Dedifferentiated amniotic fluid mesenchymal stem cell (primary cell): ENCODE measurements at regions not wholly inside any gene's neighbourhood (a gene's known extent, or its start where the extent isn't known, plus 50 kb on each side); places are given as distances from the start of the nearest gene placed in this dataset.
A peak's percentile ranks its signal among the peaks of the same experiment; 100 is the strongest.
"Not testable (repeated sequence)": the region's sequence is repeated elsewhere in the genome, so short reads cannot be mapped to it uniquely, and the experiment has no call there.

Experiments
- DNase-seq: peaks from one replicate; pipeline ENCODE4 v3.0.0-alpha.2; 2016; ENCODE audit errors: extremely low spot score

DNA sequence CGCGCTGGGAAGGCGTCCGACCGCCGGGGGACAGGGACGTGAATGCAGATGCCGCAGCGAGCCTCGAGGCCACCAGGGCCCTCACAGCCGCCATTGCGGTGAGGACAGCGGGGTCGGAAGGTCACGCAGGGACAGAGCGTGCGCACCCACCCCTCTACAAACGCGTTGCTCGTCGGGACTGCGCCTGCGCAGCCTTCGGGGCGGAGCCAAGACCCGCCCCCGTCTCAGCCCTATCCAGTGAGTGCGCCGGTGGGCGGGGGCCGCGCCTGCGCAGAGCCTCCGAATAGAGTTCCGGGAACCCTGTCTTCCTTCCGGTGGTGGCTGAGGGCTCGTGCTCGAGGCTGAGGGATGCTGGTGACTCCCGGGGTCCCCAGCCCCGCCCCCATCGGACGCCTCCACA lies 5393.1 kb upstream of the TPTE start:
- peak; percentile 61 for DNase-seq

DNA sequence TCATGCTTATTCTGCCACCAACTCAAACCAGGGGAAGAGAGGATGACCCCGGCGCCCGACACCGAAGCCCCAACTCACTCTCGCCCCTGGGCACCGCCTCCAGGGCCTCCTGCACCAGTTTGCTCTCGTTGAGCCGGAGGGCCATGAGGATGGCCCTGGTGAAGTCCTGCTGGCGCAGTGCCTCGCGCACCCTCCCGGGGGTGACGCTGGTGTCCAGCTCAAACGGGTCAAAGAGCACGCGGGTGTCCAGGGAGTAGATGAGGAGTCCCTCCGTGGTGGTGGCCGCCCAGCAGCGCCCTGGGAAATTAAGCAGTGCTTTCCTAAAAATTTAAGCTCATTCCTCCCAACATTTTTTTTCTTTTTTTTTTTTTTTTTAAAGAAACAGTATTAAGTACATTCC lies 5387.6 kb upstream of the TPTE start:
- DNase-seq = not testable (repeated sequence)

DNA sequence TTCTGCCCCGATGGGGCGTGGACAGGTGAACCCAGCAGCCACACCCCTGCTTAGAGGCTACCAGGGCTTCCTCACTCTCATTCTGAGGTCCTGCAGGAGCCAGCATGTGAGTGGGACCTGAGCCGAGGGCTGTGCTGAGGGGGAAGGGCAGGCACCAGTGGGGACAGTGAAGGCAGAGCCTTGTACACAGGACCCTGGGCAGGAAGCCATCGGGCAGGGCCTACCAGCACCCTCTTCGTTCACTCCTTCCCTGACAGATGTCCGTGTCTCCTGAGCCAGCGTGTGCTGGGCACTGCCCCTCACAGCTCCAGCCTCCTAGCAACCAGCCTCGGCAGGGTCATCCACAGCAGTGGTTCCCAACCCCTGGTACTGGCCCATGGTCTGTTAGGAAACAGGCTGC lies 5385.0 kb upstream of the TPTE start:
- not testable (repeated sequence) for DNase-seq

DNA sequence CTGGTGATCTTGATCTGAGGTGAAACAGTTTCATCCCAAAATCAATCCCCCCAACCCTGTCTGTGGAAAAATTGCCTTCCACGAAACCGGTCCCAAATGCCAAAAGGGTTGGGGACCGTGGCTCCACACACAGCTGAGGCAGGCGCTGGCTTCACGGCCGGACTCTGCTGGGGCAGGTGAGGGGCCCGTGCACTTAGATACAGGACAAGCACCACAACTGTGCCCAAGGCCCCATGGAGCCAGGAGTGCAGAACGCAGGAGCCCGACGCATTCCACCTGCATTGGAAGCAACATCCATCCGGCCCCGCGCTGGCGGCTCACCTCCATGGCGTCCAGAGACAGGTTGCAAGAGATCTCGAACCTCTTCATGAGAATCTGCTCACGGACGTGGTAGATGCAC lies 5384.4 kb upstream of the TPTE start:
- not testable (repeated sequence) for DNase-seq

DNA sequence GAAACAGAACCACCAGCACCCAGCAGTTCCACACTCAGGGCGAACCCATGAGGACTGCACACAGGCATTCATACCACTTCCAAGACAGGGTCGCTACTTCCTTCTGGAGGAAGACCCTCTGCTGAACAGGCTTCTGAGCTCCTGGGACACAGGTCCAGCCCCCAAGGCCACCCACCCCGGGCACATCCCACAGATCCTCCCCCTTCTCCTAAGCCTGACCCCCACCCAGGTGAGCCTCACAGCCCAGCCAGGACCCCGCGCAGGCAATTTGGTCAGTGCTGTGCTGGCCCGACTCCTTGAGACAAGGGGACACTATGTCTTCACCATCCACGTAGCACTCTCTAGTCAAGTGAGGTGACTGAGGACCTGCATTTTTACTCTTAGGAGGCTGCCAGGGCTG lies 5382.7 kb upstream of the TPTE start:
- not testable (repeated sequence) for DNase-seq

DNA sequence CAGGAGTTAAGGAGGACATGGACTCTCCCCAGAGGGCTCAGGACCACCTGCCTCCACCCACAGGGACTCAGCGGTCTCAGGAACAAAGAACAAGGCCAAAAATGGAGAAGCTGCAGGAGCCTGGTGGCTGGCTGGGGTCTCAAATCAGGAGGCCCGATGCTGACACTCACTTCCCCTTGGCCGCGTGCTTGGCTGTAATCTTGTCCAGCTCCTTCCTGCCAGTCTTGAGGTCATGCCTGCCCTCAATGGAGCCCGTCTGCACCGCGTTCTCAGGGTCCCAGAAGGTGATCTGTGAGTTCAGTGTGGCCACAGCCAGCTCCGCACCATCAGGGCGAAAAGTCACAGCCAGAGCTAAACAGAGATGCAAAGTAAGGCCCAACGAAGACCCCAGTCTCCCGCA lies 5381.9 kb upstream of the TPTE start:
- DNase-seq = not testable (repeated sequence)

DNA sequence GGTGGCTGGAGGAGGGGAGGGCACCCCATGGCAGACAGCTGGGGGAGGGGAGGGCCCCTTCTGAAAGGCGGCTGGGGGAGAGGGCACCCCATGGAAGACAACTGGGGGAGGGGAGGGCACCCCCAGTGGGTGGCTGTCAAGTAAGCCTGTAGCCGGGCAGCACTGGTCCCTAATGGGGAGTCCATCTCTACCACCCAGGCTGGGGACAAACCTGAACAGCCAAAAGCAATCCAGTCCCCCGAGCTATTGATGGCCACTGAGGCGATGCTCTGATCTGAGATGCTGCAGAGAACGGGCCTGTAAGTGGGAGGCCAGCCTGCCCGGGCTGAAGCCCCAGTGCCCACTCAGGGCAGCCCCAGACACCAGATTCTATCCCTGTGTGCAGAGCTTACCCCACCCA lies 5378.4 kb upstream of the TPTE start:
- DNase-seq = not testable (repeated sequence)

DNA sequence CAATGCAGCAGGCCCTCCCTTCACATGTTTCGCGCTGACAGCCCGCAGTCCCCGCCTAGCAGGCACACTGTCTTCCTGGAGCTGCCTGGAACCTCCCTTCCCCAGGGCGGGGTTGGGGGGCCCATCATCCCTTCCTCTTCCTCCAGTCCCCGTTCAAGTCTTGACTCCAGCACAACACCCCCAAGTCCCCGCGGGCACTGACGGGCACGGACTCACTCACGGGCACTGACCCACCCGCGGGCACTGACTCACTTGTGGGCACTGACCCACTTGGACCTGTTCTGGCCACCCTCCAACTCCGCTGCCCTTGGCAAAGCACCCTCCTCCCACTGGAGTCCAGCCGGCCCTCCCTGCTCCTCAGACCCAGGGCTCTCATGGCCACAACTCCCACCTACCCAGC lies 5376.7 kb upstream of the TPTE start:
- not testable (repeated sequence) for DNase-seq

DNA sequence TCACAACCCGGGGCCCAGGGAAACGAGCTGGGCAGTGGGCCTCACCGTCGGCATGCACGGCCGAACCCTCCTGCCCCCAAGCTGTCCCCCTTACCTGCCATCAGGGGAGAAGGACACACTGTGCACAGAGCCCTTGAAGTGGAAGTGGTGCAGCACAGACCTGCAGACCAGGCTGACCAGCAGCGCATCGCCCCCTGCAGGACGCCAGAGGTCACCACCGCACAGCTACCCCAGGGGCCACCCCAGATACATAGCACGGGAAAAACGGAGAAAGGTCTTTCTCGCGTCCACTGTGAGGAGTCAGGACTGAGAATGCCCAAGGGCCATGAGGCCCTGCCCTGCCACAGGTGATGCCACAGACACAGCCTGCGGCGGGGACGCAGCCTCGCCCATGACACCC lies 5373.7 kb upstream of the TPTE start:
- DNase-seq = not testable (repeated sequence)

DNA sequence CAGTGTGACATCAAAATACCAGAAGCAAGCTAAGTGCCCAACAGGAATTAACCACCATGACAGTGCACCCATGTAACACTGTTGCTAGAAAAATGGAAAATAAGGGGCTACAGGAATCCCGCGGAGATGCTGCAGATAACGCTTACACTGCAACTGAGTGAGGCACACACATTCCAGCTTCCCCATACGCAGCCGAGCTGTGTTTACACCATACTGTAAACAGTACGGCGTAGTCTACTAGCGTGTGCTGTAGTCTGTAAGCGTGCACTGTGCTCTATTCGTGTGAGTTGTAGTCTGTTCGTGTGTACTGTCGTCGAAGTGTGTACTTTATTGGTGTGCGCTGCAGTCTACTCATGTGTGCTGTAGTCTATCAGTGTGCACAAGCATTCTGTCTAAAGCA lies 5372.2 kb upstream of the TPTE start:
- DNase-seq = not testable (repeated sequence)

DNA sequence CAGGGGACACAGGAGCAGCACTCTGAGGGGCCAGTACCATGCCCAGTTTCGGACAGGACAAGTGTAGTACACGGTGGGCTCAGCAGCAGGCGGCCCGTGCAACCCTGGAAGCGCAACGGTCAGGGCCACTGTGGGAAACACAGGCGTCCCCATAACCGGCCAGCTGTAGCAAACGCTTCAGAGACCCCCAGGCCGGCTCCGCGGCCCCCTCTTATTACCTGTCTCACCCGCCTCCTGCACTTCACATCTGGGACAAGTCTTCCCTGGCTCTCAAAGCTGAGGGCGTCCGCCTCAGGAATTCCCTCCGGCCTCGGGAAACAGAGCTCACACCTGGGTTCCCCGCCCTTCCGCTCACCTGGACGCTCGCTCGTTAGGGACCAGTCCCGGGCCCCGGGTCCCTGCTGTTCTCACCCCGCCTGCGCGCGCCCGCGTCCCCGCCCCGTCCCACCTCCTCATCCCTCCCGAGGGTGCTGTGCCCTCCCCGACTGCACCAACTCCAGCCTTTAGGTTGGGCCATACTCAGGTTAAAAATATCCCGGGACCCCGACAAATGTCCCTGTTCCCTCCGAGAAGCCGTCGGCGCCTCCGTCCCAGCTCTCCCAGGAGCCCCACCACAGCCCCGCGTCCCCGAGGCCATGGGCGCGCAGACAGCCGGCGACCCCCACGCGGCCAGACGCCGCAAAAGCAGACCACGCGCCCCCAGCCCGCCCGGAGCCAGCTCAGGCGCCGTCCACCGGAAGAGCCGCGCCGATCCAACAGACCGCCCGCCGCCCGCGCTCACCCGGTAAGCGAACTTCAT lies 5367.3 kb upstream of the TPTE start:
- DNase-seq = not testable (repeated sequence)

DNA sequence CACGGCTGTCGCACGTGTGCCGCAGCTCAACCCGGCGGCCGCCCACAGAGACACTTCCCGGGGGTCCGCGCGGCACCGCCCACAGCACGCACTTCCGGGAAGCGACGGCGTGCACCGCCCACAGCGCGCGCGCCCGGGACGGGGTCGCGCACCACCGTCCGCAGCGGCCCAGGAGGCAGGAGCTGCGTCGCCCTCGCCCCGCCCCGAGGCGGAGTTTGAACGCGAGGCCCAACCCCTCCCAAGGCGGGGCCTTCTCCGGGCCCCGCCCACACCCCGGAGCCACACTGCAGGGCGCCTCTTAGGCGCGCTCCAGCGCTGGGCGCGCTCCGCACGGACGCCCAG lies 5366.8 kb upstream of the TPTE start:
- peak; percentile 49 for DNase-seq

DNA sequence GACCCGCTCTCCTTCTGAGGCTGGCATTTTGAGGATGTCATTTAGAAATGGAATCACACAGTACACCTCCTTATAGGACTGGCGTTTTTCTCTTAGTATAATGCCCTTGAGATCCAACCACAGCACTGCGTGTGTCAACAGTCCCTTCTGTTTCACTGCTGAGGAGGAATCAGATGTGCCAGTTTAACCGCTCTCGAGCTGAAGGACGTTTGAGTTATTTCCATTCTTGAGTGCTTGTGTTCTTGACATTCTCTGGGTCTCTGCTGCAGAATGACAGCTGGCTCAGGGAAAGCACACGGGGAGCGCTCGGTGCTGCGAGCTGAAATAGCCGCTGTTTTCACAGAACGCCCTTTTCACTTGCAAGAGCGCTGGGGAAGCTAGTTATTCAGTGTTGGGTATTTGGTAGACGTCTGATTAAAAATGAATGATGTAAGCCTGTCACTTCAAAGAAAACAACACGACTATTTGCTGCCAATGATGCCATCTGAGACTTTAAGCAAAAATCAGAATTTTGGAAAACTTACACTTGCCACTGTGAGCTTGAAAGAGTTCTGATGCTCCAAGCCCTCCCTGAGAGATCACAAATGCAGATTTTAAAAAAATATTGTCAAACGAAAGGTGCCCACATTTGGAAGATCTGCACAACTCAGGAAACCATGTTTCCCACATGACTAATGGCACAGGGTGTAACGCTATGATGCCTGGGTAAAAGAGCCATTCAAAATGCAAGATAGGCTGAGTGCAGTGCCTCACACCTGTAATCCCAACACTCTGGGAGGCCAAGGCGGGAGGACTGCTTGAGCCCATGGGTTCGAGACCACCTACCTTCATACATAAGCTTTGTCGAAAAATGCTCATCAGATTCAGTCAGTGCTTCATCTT lies 5358.4 kb upstream of the TPTE start:
- DNase-seq = not testable (repeated sequence)

DNA sequence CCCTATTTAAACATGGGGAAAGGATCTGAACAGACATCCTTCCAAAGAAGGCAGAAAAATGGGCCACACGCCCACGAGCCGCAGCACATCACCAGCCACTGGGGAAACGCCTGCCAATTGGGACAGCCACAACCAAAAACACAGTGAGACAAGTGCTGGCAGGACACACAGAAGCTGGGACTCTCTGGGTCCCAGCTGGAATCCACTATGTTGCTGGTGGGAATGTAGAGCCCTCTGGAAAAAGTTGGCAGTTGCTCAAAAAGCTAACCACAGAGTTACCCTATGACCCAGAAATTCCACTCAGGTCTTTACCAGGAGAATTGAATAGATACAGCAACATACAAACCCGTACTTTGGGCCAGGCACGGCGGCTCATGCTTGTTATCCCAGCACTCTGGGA lies 5355.6 kb upstream of the TPTE start:
- DNase-seq = not testable (repeated sequence)
